ENCODE measurements at regions not wholly inside any gene's neighbourhood (a gene's known extent, or its start where the extent isn't known, plus 50 kb on each side); places are given as distances from the start of the nearest gene placed in this dataset.
"Not testable (repeated sequence)": the region's sequence is repeated elsewhere in the genome, so short reads cannot be mapped to it uniquely, and the experiment has no call there.

GRCh38 chr2:105669384-105669891 lies 75.3 kb upstream of the NCK2 start:
- TF ChIP-seq CTCF (IDR thresholded peaks at IDR 0.05): no peak
- H3K27ac ChIP-seq: no peak overlapping the region
- no peak overlapping the region for H3K9ac ChIP-seq
- H2AFZ ChIP-seq: no peak overlapping the region
- no peaks in the 10 kb centered on the region for H3K79me2 ChIP-seq
- no peak overlapping the region for H3K4me3 ChIP-seq (ENCODE audit: low read depth, low read length)
- no peaks in the 10 kb centered on the region for H3K36me3 ChIP-seq (ENCODE audit: control insufficient read depth, insufficient read depth, low read length)
- no peaks in the 10 kb centered on the region for H3K27me3 ChIP-seq (ENCODE audit: control insufficient read depth, insufficient read depth, low read length)
- H3K4me1 ChIP-seq: no peaks in the 10 kb centered on the region
- no peaks in the 10 kb centered on the region for H3K9me3 ChIP-seq (ENCODE audit: control insufficient read depth, low read length)
- no peak overlapping the region for H3K4me2 ChIP-seq (ENCODE audit: low read length)

- Histone ChIP-seq H3K79me2 (no peaks in the 10 kb centered on the region), H3K9ac (no peak overlapping the region), H3K4me3 (ENCODE audit: low read depth, low read length) (no peak overlapping the region)
Observed at GRCh38 chr2:105665480-105665879, 79.2 kb upstream of the NCK2 start.

GRCh38 chr2:105660489-105660888 lies 84.2 kb upstream of the NCK2 start:
- Histone ChIP-seq H3K4me3 (ENCODE audit: low read depth, low read length) (no peak overlapping the region), H3K27ac (no peak overlapping the region), H3K79me2 (no peaks in the 10 kb centered on the region), H3K9ac (no peak overlapping the region), H3K4me1 (no peaks in the 10 kb centered on the region), H3K36me3 (ENCODE audit: control insufficient read depth, insufficient read depth, low read length) (no peaks in the 10 kb centered on the region), H3K27me3 (ENCODE audit: control insufficient read depth, insufficient read depth, low read length) (no peaks in the 10 kb centered on the region), H3K4me2 (ENCODE audit: low read length) (no peak overlapping the region), H2AFZ (no peak overlapping the region), H3K9me3 (ENCODE audit: control insufficient read depth, low read length) (no peaks in the 10 kb centered on the region)
- no peak for TF ChIP-seq CTCF (IDR thresholded peaks at IDR 0.05)

More at GRCh38 chr2:105665480-105665879, 79.2 kb upstream of the NCK2 start:
- Histone ChIP-seq H3K4me2 (ENCODE audit: low read length) (no peak overlapping the region), H3K9me3 (ENCODE audit: control insufficient read depth, low read length) (no peaks in the 10 kb centered on the region), H3K36me3 (ENCODE audit: control insufficient read depth, insufficient read depth, low read length) (no peaks in the 10 kb centered on the region), H2AFZ (no peak overlapping the region), H3K27me3 (ENCODE audit: control insufficient read depth, insufficient read depth, low read length) (no peaks in the 10 kb centered on the region), H3K4me1 (no peaks in the 10 kb centered on the region), H3K27ac (no peak overlapping the region)
- no peak for TF ChIP-seq CTCF (IDR thresholded peaks at IDR 0.05)

- H3K4me3 ChIP-seq (ENCODE audit: low read depth, low read length); H2AFZ ChIP-seq; H3K4me2 ChIP-seq (ENCODE audit: low read length); H3K79me2 ChIP-seq; H3K36me3 ChIP-seq (ENCODE audit: control insufficient read depth, insufficient read depth, low read length); H3K27ac ChIP-seq; H3K4me1 ChIP-seq; H3K27me3 ChIP-seq (ENCODE audit: control insufficient read depth, insufficient read depth, low read length); H3K9ac ChIP-seq; H3K9me3 ChIP-seq (ENCODE audit: control insufficient read depth, low read length): not testable (repeated sequence)
Observed at GRCh38 chr2:105655723-105656606, 88.7 kb upstream of the NCK2 start.

GRCh38 chr2:105655244-105655643 lies 89.5 kb upstream of the NCK2 start:
- no peak overlapping the region for H3K4me2 ChIP-seq (ENCODE audit: low read length)
- no peaks in the 10 kb centered on the region for H3K79me2 ChIP-seq
- H3K27me3 ChIP-seq (ENCODE audit: control insufficient read depth, insufficient read depth, low read length): no peaks in the 10 kb centered on the region
- H2AFZ ChIP-seq: no peak overlapping the region
- H3K4me3 ChIP-seq (ENCODE audit: low read depth, low read length): no peak overlapping the region
- no peak overlapping the region for H3K9ac ChIP-seq
- no peak for TF ChIP-seq CTCF (IDR thresholded peaks at IDR 0.05)
- H3K9me3 ChIP-seq (ENCODE audit: control insufficient read depth, low read length): no peaks in the 10 kb centered on the region
- H3K27ac ChIP-seq: no peak overlapping the region
- H3K4me1 ChIP-seq: no peaks in the 10 kb centered on the region
- no peaks in the 10 kb centered on the region for H3K36me3 ChIP-seq (ENCODE audit: control insufficient read depth, insufficient read depth, low read length)
